HG02763 (cell line): ENCODE measurements at regions not wholly inside any gene's neighbourhood (a gene's known extent, or its start where the extent isn't known, plus 50 kb on each side); places are given as distances from the start of the nearest gene placed in this dataset.
"Not testable (repeated sequence)": the region's sequence is repeated elsewhere in the genome, so short reads cannot be mapped to it uniquely, and the experiment has no call there.

Source experiments
- ATAC-seq: cut with Tn5 transposase; IDR thresholded peaks from one replicate; pipeline ENCODE4 v1.9.1; 2021; ENCODE audit warnings: mild to moderate bottlenecking, moderate library complexity; ENCODE audit not compliant: unreplicated experiment

DNA sequence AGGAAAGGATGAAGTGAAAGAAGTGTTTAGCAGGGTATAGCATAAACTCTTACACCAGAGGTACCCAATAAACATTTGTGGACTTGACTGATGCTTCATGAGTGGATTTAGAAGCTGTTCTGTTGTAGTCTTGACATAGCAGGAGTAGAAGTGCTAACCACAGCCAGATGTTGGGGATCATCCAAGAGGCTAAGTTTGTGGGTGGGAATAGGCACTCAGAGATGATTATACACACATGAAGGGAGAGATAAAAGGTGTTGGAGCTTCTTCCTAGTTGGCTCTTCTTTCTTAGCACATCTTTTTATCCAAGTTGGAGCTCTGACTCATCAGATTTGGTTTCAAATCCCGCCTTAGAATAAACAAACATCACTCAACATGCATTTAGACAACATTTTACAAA lies 166.7 kb upstream of the E2F7 start:
- ATAC-seq: no peak

DNA sequence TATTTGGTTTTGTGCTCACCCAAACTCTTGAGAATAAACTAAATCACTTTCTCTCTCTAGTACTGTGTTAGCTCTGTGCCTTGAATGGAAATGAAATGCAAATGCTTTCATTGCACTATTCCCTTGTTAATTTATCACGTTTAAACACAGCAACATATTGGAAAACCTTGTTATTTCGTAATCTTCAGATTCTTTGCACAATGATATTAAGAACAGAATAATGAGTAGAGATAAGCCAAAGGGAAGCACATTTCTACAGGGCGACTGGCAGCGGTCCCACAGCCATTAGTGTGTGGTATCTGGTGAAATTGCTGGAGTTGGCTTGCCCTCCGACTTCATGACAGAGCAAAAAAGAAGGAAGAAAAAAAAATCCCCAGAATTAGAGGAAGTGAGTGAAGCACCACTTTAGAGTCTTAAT lies 166.1 kb upstream of the E2F7 start:
- no peak for ATAC-seq

DNA sequence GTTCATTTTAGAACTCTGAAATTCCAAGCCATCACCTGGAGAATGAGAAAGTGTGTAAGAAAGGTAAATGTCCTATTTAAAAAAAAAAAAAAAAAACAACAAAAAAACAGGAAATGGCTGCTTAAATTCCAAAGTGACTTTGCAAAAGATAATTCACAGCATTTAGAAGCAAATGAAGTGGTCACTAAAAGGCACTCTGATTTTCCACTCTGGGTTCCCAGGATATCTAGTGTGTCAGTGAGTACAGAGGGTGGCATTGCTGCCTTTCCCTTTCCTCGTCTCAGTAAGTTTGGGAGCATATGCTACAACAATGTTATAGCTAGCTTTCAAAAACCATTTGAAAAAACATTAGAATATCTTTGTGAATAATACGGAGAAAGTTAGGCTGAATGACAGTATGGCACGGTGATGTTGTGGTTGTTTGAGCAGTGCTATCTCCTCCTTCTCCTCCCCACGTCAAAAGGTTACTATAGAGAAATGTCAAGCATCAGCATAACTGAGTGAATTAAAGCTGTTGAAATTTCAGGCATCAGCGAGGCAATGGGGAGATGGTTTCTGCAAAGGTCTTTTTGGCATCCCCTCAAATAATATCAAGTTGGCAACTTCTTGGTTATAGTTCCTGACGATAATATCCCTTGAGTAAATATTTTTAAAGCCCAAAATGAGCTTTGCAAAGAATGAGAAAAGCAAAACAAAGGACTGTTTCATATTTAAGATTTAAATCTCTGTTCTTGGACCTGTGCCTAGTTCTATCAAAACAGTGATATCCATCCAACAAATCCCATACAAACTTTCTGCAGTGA lies 164.5 kb upstream of the E2F7 start:
- no peak for ATAC-seq

DNA sequence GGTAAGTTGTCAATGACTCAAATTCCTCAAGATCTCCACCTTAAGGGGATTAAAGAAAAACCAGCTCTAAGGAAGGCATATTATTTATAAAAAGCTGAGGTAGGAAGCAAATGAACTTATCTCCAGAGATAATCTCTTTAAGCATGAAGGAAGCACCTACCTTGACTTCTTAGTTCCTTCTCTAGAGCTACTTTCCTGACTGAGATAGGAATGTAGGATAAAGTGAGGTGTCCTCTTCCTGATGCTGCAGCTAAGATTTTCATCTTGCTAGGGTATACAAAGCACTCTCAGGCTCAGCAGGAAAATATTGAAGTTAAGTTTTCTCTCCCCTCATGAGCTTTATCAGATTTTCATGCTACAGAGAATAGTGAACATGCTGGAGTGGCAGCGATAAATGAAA lies 163.0 kb upstream of the E2F7 start:
- ATAC-seq: no peak

DNA sequence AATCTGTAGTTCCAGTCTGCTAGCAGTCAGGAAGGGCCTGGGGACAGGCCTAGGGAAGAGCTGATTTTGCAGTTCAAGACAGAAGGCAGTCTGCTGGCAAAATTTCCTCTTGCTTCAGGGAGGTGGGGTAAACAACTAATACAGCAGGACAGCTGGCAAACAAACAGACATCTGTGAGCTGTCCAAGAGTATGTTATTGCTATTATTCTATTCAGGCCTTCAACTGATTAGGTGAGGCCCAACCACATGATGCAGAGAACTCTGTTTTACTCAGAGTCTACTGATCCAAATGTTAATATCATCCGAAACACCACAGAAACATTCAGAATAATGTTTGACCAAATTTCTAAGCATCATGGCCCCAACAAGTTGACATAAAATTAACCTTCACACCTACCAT lies 161.0 kb upstream of the E2F7 start:
- ATAC-seq: no peak

DNA sequence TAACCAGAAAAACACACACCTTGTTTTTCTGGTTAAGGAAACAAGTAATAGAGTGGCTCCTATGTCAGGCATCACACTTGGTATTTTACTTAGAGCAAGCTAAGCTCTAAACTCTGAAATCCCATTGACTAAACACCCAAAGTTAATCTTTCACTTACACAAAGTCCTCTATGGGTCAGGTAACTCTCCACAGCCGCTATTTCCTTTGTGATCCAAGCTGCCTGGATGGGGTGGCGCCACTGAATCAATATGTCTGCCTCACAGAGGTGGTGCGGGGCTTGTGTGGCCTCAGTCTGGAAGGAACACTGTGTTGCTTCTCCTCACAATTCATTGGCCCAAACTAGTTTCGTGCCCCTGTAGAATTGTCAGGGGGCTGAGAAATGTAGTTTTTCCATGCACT lies 160.0 kb upstream of the E2F7 start:
- ATAC-seq: no peak

DNA sequence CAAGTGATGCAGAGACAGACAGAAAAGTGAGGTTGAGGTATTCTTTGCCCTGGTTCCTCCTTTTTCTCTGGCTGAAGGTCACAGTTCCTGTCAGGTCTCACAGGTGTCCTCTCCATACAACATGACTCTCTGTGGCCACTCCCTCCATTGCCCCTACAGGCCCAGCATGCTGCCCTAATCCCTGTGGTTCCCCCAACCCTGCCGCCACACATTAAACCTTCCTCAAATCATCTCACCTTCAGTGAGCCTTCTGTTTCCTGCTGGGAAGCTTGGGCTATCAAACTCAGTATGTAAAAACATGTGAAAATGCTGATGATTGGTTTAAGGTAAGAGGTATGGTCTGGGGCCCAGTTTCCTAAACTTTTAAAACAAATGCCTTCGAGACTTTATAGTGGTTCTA lies 159.0 kb upstream of the E2F7 start:
- ATAC-seq: no peak

DNA sequence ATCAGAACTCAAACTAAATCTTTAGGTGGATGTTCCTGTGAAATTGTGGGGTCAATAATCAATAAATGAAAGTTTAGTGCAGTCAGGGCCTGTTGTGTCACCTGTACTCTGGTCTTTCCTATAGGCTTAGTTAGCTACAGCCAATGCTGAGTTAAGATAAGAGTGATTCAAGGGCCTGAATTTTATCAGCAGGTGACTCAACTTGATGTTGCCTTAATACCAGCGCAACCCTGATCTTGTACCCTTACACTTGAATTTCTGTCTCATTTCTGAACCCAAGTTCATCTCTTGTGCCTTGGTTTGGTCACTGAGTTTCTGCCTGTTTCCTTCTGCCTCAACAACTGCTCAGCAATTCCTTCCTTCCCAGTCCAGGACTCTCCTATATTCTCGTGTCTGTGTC lies 157.0 kb upstream of the E2F7 start:
- ATAC-seq: no peak

DNA sequence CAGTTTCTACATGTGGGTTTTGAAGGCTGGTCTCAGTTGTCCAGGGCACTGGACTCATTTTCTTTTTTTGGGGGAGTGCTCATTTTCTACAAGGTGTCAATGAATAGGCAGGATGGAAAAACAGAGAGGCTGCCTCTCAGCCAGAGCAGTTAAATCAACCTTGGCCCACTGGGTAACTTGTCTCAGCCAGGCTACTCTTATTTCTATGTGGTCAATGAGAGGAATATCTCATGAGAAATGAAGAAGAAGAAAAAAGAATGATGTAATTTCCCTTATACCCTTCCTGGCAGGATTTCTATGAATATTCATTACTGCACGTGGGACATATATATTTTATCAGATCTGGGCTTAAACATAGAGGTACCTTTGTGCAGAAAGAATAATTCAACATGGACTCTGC lies 155.2 kb upstream of the E2F7 start:
- no peak for ATAC-seq

DNA sequence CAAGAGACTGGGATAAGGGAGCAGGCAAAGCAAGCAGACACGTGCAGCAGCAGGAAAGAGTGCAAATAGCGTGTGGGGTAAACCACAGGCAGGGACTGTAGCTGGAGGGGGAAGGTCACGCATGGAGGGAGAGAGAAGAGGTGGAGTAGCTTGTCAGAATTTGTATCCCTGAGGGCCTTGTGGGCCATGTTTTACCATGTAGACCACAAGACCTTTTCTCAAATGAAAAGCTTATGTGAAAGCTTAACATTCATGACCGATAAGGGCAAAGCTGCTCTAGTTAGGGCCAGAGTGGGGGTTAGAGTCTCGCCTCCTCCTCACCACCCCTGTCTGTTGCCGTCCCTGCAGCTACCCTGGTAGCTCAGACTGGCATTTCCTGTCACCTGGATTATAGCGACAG lies 152.9 kb upstream of the E2F7 start:
- no peak for ATAC-seq

DNA sequence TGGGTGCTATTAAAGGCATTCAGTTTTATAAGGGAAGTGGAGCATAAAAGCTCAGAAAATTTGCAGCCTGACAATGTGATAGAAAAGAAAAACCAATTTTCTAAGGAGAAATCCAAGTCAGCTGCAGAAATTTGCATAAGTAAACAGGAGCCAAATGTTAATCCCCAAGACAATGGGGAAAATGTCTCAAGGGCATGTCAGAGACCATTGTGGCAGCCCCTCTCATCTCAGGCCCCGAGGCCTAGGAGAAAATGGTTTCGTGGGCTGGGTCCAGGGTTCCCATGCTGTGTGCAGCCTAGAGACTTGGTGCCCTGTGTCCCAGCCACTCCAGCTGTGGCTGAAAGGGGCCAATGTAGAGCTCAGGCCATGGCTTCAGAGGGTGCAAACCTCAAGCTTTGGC lies 150.8 kb upstream of the E2F7 start:
- ATAC-seq: not testable (repeated sequence)

DNA sequence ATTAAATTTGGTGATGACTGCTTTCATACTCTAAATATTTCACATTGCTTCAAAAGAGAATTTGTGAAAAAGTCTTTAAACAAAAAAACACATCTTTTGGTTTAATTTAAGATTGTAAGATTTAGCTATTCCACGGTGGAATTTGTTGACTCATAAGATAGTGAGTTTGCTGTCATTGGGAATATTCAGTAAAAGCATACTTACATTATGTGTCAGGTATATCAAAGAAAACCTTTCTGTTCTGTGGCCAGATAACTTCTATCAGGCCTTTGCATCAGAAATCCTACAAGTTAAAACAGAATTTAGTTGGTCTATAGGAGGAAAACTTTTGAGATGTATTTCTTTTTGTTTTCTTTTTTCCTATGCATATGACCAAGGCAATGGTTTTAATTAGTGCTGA lies 148.8 kb upstream of the E2F7 start:
- no peak for ATAC-seq

DNA sequence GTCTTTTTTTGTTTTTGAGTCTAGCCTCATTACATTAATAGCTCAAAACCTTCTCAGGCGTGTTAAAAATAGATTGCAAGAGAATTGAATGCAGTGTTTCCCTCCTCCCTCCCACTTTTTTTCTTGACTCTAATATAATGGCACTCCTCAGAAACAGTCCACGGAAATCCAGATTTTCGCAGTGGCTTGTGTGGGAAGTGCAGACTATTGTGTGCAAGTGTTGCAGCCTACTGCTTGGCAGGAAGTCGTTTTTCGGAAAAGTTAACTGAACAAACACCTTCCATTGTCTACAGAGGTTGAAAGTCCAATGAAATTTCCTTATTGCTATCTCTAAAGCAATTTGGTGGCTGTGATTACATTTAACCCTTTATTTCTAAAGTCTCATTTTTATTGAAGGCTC lies 147.9 kb upstream of the E2F7 start:
- ATAC-seq: no peak

DNA sequence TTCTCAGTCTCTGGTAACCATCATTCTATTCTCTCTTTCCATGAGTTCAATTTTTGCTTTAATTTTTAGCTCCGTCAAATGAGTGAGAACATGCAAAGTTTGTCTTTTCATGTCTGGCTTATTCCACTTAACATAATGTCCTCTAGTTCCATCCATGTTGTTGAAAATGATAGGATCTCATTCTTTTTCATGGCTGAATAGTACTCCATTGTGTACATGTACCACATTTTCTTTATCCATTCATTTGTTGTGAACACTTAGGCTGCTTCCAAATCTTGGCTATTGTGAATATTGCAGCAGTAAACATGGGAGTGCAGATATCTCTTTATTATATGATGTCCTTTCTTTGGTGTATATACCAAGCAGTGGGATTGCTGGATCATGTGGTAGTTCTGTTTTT lies 145.4 kb upstream of the E2F7 start:
- no peak for ATAC-seq

DNA sequence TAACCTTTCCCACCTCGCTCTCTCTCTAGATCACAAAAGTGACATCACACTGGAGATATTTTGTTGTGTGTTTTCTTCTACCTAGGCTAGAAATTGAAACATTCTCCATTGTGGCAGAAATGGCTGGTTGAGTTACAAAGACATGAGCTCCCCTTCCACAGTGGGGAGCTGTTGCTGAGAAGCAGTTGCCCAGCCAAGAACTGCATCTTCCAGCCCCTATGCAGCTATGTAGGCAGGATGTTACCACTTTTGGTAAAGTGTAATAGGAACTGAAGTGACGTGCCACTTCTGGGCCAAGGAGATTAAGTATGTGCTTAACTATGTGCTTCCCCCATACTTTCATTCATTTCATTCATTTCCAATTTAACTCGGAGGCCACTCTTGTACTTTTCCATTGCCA lies 138.7 kb upstream of the E2F7 start:
- ATAC-seq: no peak

DNA sequence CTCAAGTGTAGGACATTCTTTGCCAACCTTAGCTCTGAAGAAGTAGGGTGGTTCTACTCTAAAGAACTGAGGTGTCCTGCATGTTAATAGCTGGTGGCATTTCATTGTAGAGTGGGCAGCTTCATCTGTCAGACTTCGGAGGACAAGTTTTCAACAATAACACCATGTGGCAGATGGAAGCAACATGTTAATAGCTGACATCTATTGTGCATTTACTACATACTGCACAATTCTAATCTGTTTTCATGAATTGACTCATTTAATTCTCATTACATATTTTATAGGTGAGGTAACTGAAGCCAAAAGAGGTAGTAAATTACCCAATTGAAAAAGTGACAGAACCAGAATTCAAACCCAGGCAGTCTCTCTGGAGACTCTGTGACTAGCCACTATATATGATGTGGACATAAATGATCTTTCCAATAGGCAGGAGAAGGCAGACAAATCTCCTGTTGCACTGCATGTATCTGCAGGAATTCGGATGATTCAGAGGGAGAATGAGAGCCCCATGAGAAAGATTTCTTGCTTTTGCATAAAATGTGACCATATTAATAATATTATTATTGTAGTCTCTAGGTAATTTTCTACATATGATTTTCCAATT lies 137.2 kb upstream of the E2F7 start:
- ATAC-seq: no peak

DNA sequence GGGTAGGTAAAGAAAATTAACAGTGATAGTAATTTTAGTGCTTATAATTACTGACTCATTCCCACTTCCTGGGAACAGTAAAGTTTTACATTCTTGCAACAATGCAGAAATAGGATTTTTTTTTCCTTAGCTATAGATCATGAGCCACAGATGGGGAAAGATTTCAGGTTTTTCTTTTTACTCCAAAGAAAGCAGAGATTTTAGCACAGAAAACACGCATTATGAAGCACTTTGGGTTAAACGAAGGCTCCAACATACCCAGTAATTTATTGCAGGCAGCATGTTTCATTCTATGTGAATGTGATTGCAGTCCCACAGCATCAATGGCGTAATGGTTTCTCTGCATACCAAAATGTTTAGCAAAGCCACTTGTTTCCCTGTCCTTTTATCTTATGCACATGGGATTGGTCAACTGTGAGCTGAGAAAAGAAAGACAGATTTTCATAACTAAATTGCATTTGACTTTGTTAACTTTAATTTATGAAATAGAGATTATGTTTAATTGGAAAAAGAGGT lies 124.6 kb upstream of the E2F7 start:
- no peak for ATAC-seq

DNA sequence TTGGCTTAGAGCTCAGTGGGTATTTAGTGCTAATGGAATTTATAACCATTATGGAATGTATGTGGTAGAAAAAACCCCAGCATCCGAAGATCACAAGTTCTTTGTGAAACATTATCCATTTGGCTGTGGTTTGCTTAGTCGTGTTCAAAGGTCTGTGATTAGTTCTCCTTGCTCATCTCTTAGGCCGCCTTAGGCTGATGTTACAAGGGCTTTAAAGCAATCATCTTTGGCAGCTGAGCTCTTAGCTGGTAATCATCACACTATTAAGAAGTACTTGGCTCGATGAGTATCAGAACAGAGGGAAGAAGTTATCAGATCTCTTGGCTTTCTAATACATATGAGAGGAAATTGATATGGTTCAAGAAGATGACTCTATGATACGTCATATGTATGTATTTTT lies 124.1 kb upstream of the E2F7 start:
- no peak for ATAC-seq

DNA sequence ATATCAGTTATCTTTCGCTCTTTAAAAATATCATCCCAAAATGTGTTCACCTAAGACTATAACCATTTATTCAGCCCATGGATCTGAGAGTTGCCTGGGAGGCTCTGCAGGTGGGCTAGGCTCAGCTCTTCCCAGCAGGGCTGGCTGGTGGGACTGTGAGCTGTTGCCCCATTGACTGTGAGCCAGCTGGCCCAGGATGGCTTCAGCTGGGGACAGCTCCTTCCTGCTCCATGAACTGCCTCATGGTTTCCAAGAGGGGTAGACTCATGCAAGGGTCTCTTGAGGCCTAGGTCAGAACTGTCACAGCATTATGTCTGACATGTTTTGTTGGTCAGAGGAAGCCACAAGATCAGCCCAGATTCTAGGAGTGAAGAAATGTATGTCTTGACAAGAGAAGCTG lies 114.1 kb upstream of the E2F7 start:
- ATAC-seq: no peak

DNA sequence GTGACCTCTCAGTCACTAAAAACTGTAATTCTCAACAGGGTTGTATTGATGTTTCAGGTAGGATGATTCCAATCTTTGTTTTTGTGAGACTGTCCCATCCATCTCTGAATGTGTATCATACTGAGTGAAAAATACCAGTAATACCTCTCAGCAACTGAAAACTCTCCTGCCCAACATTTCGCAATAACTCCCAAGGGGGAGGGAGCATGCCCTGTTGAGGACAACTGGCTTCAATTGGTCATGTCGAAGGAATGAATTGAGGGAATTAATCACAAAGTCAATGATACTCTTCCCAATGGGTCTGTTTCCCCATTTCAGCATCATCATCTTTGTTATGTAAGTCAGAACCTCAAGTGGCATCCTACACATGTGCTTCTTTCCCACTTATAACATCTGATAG lies 102.4 kb upstream of the E2F7 start:
- ATAC-seq: no peak

DNA sequence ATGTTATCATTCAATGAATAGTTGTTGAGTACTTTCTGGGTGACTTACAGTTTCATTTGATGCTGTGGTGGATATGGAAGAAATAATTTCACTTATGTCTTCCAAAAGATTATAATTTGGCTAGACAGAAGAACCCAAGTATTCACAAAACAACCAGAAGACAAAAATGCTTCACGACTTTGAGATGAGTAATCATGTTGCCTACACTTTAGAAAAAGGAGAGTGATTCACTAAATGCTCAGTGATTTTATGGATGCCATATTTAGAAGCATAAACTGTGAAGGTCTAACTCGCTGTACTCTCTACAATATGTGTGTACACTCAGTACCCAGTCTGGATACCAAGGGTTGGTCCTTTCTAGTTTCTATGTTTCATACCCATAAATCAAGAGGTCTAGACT lies 101.3 kb upstream of the E2F7 start:
- no peak for ATAC-seq
